Neural progenitor cell (in vitro differentiated cells): ENCODE measurements at regions not wholly inside any gene's neighbourhood (a gene's known extent, or its start where the extent isn't known, plus 50 kb on each side); places are given as distances from the start of the nearest gene placed in this dataset.

Experiments used
- CTCF ChIP-seq: fragments of 200-600 bp; sonication (generic); IDR thresholded peaks from 2 replicates; pipeline ENCODE4 v1.5.1; 2017; ENCODE audit warnings: antibody characterized with exemption, mild to moderate bottlenecking
- EZH2 ChIP-seq: fragments of 200-600 bp; sonication (generic); IDR thresholded peaks from 2 replicates; pipeline ENCODE4 v1.6.1; 2017; ENCODE audit warnings: antibody characterized with exemption, mild to moderate bottlenecking, moderate library complexity

- TF ChIP-seq CTCF (no peak), EZH2 (no peak)
Observed at GRCh38 chr5:62144401-62145022, 161.5 kb upstream of the KIF2A start.
